Trophoblast cell (in vitro differentiated cells and primary cell): ENCODE measurements at regions not wholly inside any gene's neighbourhood (a gene's known extent, or its start where the extent isn't known, plus 50 kb on each side); places are given as distances from the start of the nearest gene placed in this dataset.
A peak's percentile ranks its signal among the peaks of the same experiment; 100 is the strongest.

Experiments
- DNase-seq, 2 donors: peaks; one replicate each; pipeline ENCODE4 v3.0.0-alpha.2; 2016
- H2AFZ ChIP-seq: 2 replicates; pipeline ENCODE4 v1.6.1; 2013; ENCODE audit warnings: low read length, moderate library complexity, mild to moderate bottlenecking; ENCODE audit not compliant: insufficient read depth, poor library complexity
- H2AK5ac ChIP-seq: 2 replicates; pipeline ENCODE4 v1.6.1; 2013; ENCODE audit warnings: mild to moderate bottlenecking, low read length
- H2BK120ac ChIP-seq: 2 replicates; pipeline ENCODE4 v1.6.1; 2013; ENCODE audit warnings: low read length, mild to moderate bottlenecking, moderate library complexity; ENCODE audit not compliant: insufficient read depth, poor library complexity
- H2BK12ac ChIP-seq: 2 replicates; pipeline ENCODE4 v1.6.1; 2013; ENCODE audit warnings: mild to moderate bottlenecking, low read length, moderate library complexity
- H2BK5ac ChIP-seq: 2 replicates; pipeline ENCODE4 v1.6.1; 2013; ENCODE audit warnings: low read length, low read depth, moderate library complexity, mild to moderate bottlenecking; ENCODE audit not compliant: poor library complexity
- H3K14ac ChIP-seq: 2 replicates; pipeline ENCODE4 v1.6.1; 2013; ENCODE audit warnings: mild to moderate bottlenecking, low read length
- H3K18ac ChIP-seq: 2 replicates; pipeline ENCODE4 v1.6.1; 2013; ENCODE audit warnings: mild to moderate bottlenecking, low read length
- H3K23ac ChIP-seq: 2 replicates; pipeline ENCODE4 v1.6.1; 2013; ENCODE audit warnings: low read length
- H3K27ac ChIP-seq: 2 replicates; pipeline ENCODE4 v1.5.1; 2013; ENCODE audit warnings: low read depth, mild to moderate bottlenecking, inconsistent platforms, low read length, moderate library complexity
- H3K27me3 ChIP-seq: 2 replicates; pipeline ENCODE4 v1.6.1; 2013; ENCODE audit warnings: inconsistent platforms, mild to moderate bottlenecking, low read length, moderate library complexity; ENCODE audit not compliant: insufficient read depth
- H3K36me3 ChIP-seq, 2 experiments: 1 replicate in 1 of 2; 2 replicates in 1 of 2; pipeline ENCODE4 v1.6.1; 2013; ENCODE audit warnings: low read length in 2 of 2, mild to moderate bottlenecking in 2 of 2, moderate library complexity in 1 of 2; ENCODE audit not compliant: insufficient read depth in 2 of 2, control insufficient read depth in 1 of 2
- H3K4ac ChIP-seq: 2 replicates; pipeline ENCODE4 v1.6.1; 2013; ENCODE audit warnings: low read depth, mild to moderate bottlenecking, low read length, moderate library complexity
- H3K4me1 ChIP-seq, 2 experiments: 1 replicate in 1 of 2; 2 replicates in 1 of 2; pipeline ENCODE4 v1.6.1; 2013; ENCODE audit warnings: low read length in 2 of 2, mild to moderate bottlenecking in 2 of 2, moderate library complexity in 1 of 2; ENCODE audit not compliant: insufficient read depth in 2 of 2, control insufficient read depth in 1 of 2
- H3K4me2 ChIP-seq: 2 replicates; pipeline ENCODE4 v1.6.1; 2013; ENCODE audit warnings: inconsistent platforms, mild to moderate bottlenecking, low read length, moderate library complexity
- H3K4me3 ChIP-seq: 2 replicates; pipeline ENCODE4 v1.5.1; 2013; ENCODE audit warnings: mild to moderate bottlenecking, low read depth, low read length, inconsistent platforms
- H3K79me1 ChIP-seq: one replicate; pipeline ENCODE4 v1.6.1; 2013; ENCODE audit warnings: low read length
- H3K79me2 ChIP-seq: 2 replicates; pipeline ENCODE4 v1.6.1; 2013; ENCODE audit warnings: low read length, mild to moderate bottlenecking; ENCODE audit not compliant: control insufficient read depth, insufficient read depth, poor library complexity
- H3K9ac ChIP-seq: 2 replicates; pipeline ENCODE4 v1.6.1; 2013; ENCODE audit warnings: mild to moderate bottlenecking, low read length
- H3K9me3 ChIP-seq: 2 replicates; pipeline ENCODE4 v1.6.1; 2013; ENCODE audit warnings: low read depth, mild to moderate bottlenecking, control low read depth, inconsistent platforms, low read length; ENCODE audit not compliant: insufficient read depth
- H4K12ac ChIP-seq: 2 replicates; pipeline ENCODE4 v1.6.1; 2013; ENCODE audit warnings: low read depth, mild to moderate bottlenecking, low read length, moderate library complexity
- H4K8ac ChIP-seq: 2 replicates; pipeline ENCODE4 v1.6.1; 2013; ENCODE audit warnings: low read depth, mild to moderate bottlenecking, low read length, moderate library complexity
- H4K91ac ChIP-seq: one replicate; pipeline ENCODE4 v1.6.1; 2013; ENCODE audit warnings: low read depth, mild to moderate bottlenecking, low read length, moderate library complexity
- WGBS: extraction: QIAGEN DNeasy Blood & Tissue Kit; methylation state at CpG from one replicate; pipeline ENCODE4 v1.1.7; 2013; ENCODE audit warnings: missing lambda C conversion rate; ENCODE audit not compliant: insufficient read length, insufficient coverage; ENCODE audit errors: extremely low coverage; 5-methylcytosine and 5-hydroxymethylcytosine counted together

DNA sequence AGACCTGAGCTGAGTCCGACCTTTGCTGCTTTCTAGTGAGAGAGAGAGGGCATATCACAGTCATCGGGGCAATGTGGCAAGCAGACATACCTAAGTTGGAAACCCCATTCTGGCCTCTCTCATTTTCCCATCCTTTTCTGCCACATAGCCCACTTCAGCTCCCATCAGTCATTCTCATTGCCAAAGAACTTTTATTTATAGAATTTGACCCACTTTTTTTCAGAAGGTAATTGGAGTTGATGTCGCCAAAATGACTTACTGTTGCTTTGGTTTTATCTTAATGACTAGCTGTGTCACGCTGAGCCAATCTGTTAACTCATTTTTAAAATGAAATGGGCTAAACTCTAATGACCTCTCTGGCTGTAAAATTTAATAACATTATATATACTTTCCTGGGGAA, 63.9 kb upstream of the RMST start:
- Histone ChIP-seq H3K4me2 (no peak overlapping the region), H4K8ac (no peak overlapping the region), H2BK120ac (no peak overlapping the region), H3K23ac (no peak overlapping the region), H3K18ac (no peak overlapping the region), H3K4me3 (no peak overlapping the region), H3K14ac (no peak overlapping the region), H3K36me3 (no peaks in the 10 kb centered on the region), H3K27ac (no peak overlapping the region), H2BK12ac (no peak overlapping the region), H3K9me3 (no peaks in the 10 kb centered on the region), H3K79me1 (no peaks in the 10 kb centered on the region), H3K4ac (no peak overlapping the region), H3K9ac (no peak overlapping the region), H2AK5ac (no peak overlapping the region), H3K4me1 (no peaks in the 10 kb centered on the region), H2BK5ac (no peak overlapping the region), H4K12ac (no peak overlapping the region), H3K79me2 (no peaks in the 10 kb centered on the region), H3K27me3 (no peaks in the 10 kb centered on the region), H2AFZ (no peak overlapping the region), H4K91ac (no peak overlapping the region)
- no peak for DNase-seq
- no CpG with 5 or more reads among the region's 4 CpGs for WGBS

- H3K4me3 ChIP-seq, result no peak overlapping the region
- H4K8ac ChIP-seq, result no peak overlapping the region
- no peaks in the 10 kb centered on the region for H3K36me3 ChIP-seq
- H3K27me3 ChIP-seq, result no peaks in the 10 kb centered on the region
- no peak overlapping the region for H3K23ac ChIP-seq
- no peak overlapping the region for H3K14ac ChIP-seq
- no CpG with 5 or more reads among the region's 1 CpG for WGBS
- no peak overlapping the region for H2BK5ac ChIP-seq
- no peak overlapping the region for H3K4me2 ChIP-seq
- no peak overlapping the region for H2AFZ ChIP-seq
- no peaks in the 10 kb centered on the region for H3K4me1 ChIP-seq
- no peak for DNase-seq
- no peak overlapping the region for H3K9ac ChIP-seq
- H2AK5ac ChIP-seq, result no peak overlapping the region
- H2BK12ac ChIP-seq, result no peak overlapping the region
- no peak overlapping the region for H2BK120ac ChIP-seq
- H3K79me2 ChIP-seq, result no peaks in the 10 kb centered on the region
- H4K91ac ChIP-seq, result no peak overlapping the region
- H4K12ac ChIP-seq, result no peak overlapping the region
- H3K4ac ChIP-seq, result no peak overlapping the region
- no peaks in the 10 kb centered on the region for H3K9me3 ChIP-seq
- H3K18ac ChIP-seq, result no peak overlapping the region
- H3K27ac ChIP-seq, result no peak overlapping the region
- no peaks in the 10 kb centered on the region for H3K79me1 ChIP-seq
Measured at GRCh38 chr12:97404093-97404492, 58.5 kb upstream of the RMST start.

- no peaks in the 10 kb centered on the region for H3K9me3 ChIP-seq
Measured at GRCh38 chr12:97404543-97404942, 58.1 kb upstream of the RMST start.

GRCh38 chr12:97408363-97408762, 54.2 kb upstream of the RMST start:
- H3K9ac ChIP-seq, result no peak overlapping the region
- no peak overlapping the region for H2BK12ac ChIP-seq
- no peak overlapping the region for H3K23ac ChIP-seq
- no peaks in the 10 kb centered on the region for H3K79me1 ChIP-seq
- no peak overlapping the region for H3K4me3 ChIP-seq
- no peak overlapping the region for H4K91ac ChIP-seq
- no peak overlapping the region for H2BK5ac ChIP-seq
- H3K4ac ChIP-seq, result no peak overlapping the region
- no peaks in the 10 kb centered on the region for H3K27me3 ChIP-seq
- no peaks in the 10 kb centered on the region for H3K36me3 ChIP-seq
- no peak for DNase-seq
- no peak overlapping the region for H3K27ac ChIP-seq
- no peaks in the 10 kb centered on the region for H3K79me2 ChIP-seq
- H3K14ac ChIP-seq, result no peak overlapping the region
- H3K9me3 ChIP-seq, result no peaks in the 10 kb centered on the region
- no peak overlapping the region for H4K12ac ChIP-seq
- H2AK5ac ChIP-seq, result no peak overlapping the region
- H2AFZ ChIP-seq, result no peak overlapping the region
- H3K4me1 ChIP-seq, result no peaks in the 10 kb centered on the region
- H3K4me2 ChIP-seq, result no peak overlapping the region
- no peak overlapping the region for H3K18ac ChIP-seq
- H4K8ac ChIP-seq, result no peak overlapping the region
- no CpG with 5 or more reads among the region's 3 CpGs for WGBS
- H2BK120ac ChIP-seq, result no peak overlapping the region

More at GRCh38 chr12:97404543-97404942, 58.1 kb upstream of the RMST start:
- Histone ChIP-seq H3K4me1 (no peaks in the 10 kb centered on the region), H3K27ac (no peak overlapping the region), H3K79me2 (no peaks in the 10 kb centered on the region), H3K27me3 (no peaks in the 10 kb centered on the region), H3K4me3 (no peak overlapping the region), H2BK5ac (no peak overlapping the region), H4K91ac (no peak overlapping the region), H3K4me2 (no peak overlapping the region), H2AFZ (no peak overlapping the region), H2BK120ac (no peak overlapping the region), H2AK5ac (no peak overlapping the region), H3K79me1 (no peaks in the 10 kb centered on the region), H2BK12ac (no peak overlapping the region), H3K23ac (no peak overlapping the region), H4K8ac (no peak overlapping the region), H3K9ac (no peak overlapping the region), H3K36me3 (no peaks in the 10 kb centered on the region), H3K14ac (no peak overlapping the region), H3K4ac (no peak overlapping the region), H3K18ac (no peak overlapping the region), H4K12ac (no peak overlapping the region)
- DNase-seq, result peak; percentile 6 to 66
- no CpG with 5 or more reads among the region's 2 CpGs for WGBS
